GM12872 (cell line): ENCODE measurements at regions not wholly inside any gene's neighbourhood (a gene's known extent, or its start where the extent isn't known, plus 50 kb on each side); places are given as distances from the start of the nearest gene placed in this dataset.

ENCODE experiments used
- CTCF ChIP-seq: IDR thresholded peaks from 3 replicates; pipeline ENCODE4 v1.5.1; 2011; ENCODE audit warnings: low read depth, mild to moderate bottlenecking, low read length, moderate library complexity; ENCODE audit not compliant: insufficient read depth

DNA sequence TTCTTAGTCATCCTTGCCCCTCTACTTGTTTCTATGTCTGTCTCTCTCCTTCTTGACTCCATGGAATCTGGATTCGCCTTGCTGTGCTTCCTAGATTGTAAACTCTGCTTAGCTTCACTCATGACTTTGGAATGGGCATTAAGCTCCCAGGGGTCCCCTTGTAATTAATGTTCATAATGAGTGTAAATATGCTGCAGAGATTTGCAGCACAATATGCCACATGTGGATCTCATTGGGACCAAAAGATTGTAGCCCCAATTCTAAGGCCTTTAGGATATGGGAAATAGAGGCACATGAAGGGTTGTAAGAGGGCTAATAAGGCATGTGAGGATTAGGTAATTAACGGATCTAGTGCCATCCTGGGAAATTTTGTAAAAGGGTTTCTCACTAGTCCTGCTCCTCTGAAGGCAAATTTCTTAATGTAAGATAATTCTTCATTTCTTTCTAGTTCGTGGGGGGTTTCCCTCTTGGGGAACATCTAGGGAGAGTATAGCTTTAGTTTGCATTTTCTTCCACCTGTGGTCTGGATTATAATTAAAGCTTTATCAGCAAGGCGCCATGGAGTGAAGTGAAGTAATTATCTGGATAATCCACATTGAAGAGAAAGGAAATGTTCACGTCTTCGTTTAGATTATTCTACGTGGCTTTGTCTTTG, 659.2 kb upstream of the PLXNA2 start:
- TF ChIP-seq CTCF: no peak

GRCh38 chr1:208907790-208908189, 663.6 kb upstream of the PLXNA2 start:
- TF ChIP-seq CTCF: no peak

DNA sequence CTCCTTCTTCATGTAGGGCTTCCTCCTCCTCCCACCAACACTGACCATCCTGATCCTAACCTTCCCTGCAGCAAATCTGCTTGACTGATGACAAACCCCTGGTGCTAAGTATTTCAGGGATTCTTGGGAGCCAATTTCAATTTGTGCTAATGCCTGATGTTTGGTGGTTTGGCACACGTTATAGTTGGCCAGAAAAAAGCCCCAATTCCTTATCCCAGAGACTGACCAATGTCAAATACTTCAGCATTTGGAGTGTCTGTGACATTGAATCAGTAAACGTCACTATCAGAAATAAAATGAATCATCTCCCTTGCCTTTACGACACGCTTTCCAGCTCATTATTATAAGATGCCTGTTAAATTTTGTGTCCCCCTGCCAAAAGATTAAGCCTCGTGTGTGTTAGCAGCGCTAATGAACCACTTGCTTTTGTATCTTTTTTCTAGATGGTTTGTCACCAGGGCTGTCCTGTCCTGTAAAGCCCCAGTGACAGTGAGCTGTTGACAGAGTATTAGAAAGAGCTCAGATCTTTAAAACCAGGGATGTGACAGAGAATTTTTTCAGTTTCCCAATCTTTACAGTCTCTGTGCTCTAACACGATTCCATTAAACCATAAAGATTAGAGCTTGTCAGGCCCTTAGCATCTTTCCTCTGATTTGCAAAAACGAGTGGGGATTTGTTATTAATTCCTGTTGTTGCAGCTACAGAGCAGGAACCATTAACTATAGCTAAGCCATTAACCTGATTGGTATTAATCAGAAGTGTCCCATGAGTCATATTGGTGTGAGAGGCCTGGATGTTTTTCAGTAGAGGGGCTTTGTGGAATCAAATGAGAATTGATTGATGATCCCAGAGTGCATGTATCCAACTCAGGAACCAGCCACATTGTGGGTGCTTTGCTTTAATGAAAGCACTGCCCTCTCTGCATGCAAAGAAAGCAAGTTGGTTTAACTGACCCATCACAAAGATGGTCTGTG, 665.1 kb upstream of the PLXNA2 start:
- TF ChIP-seq CTCF: no peak

- TF ChIP-seq CTCF: no peak
Measured at GRCh38 chr1:208910161-208910560, 666.0 kb upstream of the PLXNA2 start.

DNA sequence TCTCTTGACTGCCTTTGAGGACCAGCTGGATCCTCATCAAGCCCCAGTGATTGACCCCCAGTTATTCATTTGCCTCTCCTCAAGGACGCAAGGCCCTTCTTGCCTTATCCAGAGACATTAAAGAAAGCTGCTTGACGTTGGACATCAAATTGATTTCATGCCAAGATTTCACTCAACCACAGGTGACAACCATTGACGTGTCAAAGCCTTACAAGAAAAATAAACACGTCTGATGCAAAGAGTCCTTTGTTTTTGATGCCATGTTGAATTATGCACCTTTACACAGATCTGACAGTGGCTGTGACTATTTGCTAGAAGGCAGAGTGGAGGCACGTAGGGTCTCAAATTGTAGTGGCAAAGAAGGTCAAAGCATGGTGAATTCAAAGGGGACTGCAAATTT, 666.2 kb upstream of the CAMK1G start:
- TF ChIP-seq CTCF: no peak

DNA sequence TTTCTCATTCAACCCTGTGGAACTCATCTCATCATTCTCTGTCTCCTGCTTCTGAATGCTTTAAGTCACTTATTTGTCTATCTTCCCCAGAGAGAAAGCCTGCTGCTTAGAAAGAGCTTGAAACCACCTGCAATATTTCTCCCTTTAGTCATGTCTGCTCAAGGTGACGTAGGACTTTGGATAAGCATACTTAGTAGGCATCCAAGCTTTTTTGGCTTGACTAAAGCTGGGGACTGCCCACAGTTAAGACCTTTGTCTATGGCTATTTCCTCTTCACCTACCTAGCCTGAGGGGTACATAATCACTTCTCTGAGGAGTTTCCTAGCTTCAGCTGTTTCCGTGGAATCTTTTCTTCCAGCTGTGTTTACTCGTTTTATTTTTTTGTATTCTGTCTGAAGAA, 665.8 kb upstream of the CAMK1G start:
- no peak for TF ChIP-seq CTCF

DNA sequence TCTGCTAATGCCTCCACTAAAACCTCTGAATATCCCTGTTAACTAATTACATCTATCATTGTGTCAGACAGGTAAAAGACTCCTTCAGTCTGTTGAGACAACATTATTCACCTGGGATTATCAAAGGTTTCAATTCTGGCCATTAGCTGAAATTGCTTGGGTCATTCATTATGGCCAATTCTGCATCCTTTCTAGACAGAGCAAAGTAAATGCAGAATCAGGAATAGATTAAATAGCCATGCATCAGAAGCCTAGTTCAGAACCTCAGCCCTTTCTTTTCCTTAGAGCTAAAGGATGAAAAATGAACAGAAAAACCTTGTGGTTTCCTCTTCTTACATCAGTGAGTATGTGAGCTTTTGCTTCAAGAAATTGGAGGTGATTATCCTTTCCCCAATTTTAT, 665.4 kb upstream of the CAMK1G start:
- TF ChIP-seq CTCF: no peak
